Adrenal gland (tissue), 5 donors: ENCODE measurements at regions not wholly inside any gene's neighbourhood (a gene's known extent, or its start where the extent isn't known, plus 50 kb on each side); places are given as distances from the start of the nearest gene placed in this dataset.
A peak's percentile ranks its signal among the peaks of the same experiment; 100 is the strongest.

ENCODE experiments used
- CTCF ChIP-seq, 6 experiments: fragments of 450-650 bp in 4 of 6; fragments of 200-600 bp in 2 of 6; sonication (generic) in 1 of 6; IDR thresholded peaks; 1 replicate in 5 of 6; 2 replicates in 1 of 6; pipeline versions ENCODE4 v1.5.1 to v1.8.0; 2016 to 2021; ENCODE audit warnings: antibody characterized with exemption in 6 of 6, mild to moderate bottlenecking in 2 of 6, moderate library complexity in 1 of 6
- POLR2A ChIP-seq, 2 donors: fragments of 450-650 bp; IDR thresholded peaks; one replicate each; pipeline ENCODE4 v1.6.1; 2017; ENCODE audit warnings: antibody characterized with exemption in 2 of 2, mild to moderate bottlenecking in 2 of 2, moderate library complexity in 1 of 2
- donor health status: DM: no; HTN: no; CAD: no.

DNA sequence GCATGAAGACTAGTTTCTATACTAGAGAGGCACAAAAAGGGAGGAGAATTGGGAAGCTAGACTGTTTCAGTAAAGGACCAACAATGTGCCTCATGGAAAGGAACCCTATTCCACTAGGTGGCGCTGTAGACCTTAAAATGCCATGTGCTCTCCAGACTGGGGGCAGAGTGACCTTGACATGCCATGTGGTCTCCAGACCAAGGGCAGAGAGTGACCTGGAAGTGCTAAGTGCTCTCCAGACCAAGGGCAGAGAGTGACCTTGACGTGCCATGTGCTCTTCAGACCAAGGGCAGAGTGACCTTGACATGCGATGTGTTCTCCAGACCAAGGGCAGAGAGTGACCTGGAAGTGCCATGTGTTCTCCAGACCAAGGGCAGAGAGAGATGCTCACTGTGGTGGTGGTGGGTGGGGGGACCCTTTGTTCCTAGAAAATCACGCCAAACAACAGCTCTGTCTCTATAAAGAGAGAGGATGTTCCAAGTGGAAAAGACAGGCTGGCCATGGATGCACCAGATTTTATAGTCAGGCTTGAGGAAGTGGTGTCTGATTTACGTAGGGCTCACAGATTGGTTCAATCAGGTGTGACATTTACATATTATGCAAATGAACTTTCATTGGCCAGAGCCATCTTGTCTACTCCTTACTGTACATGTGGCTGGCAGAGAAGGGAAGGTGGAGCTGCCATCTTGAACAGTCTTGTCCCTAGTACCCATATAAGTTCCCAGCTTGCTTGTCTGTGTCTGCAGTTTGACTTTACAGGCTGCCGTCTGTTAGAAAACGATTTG lies 344.0 kb upstream of the DDX18 start:
- TF ChIP-seq CTCF (IDR thresholded peaks at IDR 0.05) (peak in 5 of 6 experiments; percentile 51 to 70 (median 53)), POLR2A (IDR thresholded peaks at IDR 0.05) (no peak)
